ENCODE measurements at regions not wholly inside any gene's neighbourhood (a gene's known extent, or its start where the extent isn't known, plus 50 kb on each side); places are given as distances from the start of the nearest gene placed in this dataset.

DNA sequence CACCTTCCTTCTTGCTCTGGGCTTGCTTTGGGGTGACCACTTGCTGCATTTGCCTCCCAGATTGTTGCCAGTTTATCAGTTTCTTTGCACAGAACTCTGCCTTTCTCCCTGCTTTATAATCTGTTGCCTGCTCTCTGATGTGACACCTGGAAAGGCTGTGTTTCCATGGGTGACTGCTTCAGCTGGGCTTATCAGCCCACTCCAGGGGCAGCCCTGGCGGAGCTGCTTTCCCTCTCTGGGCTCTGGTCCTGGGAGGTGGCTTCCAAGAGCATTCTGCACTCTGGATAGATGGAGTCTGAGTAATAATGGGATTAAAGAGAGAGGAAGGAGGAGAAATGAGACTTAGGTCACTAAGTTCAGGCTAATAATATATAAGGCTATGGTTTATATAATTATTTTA is 352.7 kb downstream of the TSN start:
- TF ChIP-seq, protein P1, sequence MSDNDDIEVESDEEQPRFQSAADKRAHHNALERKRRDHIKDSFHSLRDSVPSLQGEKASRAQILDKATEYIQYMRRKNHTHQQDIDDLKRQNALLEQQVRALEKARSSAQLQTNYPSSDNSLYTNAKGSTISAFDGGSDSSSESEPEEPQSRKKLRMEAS (IDR thresholded peaks at IDR 0.05; ENCODE audit: low read depth, low read length), result no peak
- TF ChIP-seq, protein P2, sequence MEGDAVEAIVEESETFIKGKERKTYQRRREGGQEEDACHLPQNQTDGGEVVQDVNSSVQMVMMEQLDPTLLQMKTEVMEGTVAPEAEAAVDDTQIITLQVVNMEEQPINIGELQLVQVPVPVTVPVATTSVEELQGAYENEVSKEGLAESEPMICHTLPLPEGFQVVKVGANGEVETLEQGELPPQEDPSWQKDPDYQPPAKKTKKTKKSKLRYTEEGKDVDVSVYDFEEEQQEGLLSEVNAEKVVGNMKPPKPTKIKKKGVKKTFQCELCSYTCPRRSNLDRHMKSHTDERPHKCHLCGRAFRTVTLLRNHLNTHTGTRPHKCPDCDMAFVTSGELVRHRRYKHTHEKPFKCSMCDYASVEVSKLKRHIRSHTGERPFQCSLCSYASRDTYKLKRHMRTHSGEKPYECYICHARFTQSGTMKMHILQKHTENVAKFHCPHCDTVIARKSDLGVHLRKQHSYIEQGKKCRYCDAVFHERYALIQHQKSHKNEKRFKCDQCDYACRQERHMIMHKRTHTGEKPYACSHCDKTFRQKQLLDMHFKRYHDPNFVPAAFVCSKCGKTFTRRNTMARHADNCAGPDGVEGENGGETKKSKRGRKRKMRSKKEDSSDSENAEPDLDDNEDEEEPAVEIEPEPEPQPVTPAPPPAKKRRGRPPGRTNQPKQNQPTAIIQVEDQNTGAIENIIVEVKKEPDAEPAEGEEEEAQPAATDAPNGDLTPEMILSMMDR (IDR thresholded peaks at IDR 0.05; ENCODE audit: low read depth, low read length), result no peak
